ENCODE measurements at regions not wholly inside any gene's neighbourhood (a gene's known extent, or its start where the extent isn't known, plus 50 kb on each side); places are given as distances from the start of the nearest gene placed in this dataset.
"Not testable (repeated sequence)": the region's sequence is repeated elsewhere in the genome, so short reads cannot be mapped to it uniquely, and the experiment has no call there.

DNA sequence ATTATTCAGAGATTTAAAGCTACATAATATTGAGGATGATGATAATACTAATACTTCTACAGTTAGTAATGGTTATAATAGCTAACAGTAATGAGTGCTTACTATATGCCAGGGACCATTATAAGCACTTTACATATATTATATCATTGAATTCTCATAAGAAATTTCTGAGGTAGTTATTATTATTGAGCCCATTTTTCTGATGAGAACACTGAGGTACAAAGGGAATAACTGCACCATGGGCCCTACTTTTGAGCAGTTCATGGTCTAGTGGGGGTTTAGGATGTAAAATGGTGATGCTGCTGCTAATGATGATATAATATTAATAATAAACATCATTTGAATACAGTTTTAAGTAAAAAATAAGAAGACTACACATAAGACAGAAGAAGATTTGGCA is 64.2 kb upstream of the SPDL1 start:
- Histone ChIP-seq H3K9me3 (replicated peaks) (peaks cover 25% of the 10 kb centered on the region), H3K27ac (replicated peaks) (no peak overlapping the region), H3K36me3 (no peaks in the 10 kb centered on the region), H3K4me3 (no peak overlapping the region), H3K27me3 (ENCODE audit: low read depth) (no peaks in the 10 kb centered on the region), H3K4me1 (peaks cover 10% of the 10 kb centered on the region)
- TF ChIP-seq, protein P1, sequence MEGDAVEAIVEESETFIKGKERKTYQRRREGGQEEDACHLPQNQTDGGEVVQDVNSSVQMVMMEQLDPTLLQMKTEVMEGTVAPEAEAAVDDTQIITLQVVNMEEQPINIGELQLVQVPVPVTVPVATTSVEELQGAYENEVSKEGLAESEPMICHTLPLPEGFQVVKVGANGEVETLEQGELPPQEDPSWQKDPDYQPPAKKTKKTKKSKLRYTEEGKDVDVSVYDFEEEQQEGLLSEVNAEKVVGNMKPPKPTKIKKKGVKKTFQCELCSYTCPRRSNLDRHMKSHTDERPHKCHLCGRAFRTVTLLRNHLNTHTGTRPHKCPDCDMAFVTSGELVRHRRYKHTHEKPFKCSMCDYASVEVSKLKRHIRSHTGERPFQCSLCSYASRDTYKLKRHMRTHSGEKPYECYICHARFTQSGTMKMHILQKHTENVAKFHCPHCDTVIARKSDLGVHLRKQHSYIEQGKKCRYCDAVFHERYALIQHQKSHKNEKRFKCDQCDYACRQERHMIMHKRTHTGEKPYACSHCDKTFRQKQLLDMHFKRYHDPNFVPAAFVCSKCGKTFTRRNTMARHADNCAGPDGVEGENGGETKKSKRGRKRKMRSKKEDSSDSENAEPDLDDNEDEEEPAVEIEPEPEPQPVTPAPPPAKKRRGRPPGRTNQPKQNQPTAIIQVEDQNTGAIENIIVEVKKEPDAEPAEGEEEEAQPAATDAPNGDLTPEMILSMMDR (IDR thresholded peaks at IDR 0.05; ENCODE audit: borderline replicate concordance), result no peak
- intact Hi-C loops (cut with micrococcal nuclease), result no loop called here
- DNase-seq, result no peak

DNA sequence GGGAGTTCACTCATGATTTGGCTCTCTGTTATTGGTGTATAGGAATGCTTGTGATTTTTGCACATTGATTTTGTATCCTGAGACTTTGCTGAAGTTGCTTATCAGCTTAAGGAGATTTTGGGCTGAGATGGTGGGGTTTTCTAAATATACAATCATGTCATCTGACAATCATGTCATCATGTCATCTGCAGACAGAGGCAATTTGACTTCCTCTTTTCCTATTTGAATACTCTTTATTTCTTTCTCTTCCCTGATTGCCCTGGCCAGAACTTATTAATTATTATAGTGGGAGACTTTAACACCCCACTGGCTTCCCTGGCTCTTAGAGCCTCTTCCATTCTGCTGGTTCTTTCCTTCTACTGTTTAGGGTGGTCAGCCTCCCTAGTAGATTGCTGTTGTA is 64.8 kb upstream of the SPDL1 start:
- H3K4me1 ChIP-seq; H3K4me3 ChIP-seq; intact Hi-C loops (cut with micrococcal nuclease); DNase-seq; H3K27ac ChIP-seq (replicated peaks); H3K27me3 ChIP-seq (ENCODE audit: low read depth); H3K36me3 ChIP-seq: not testable (repeated sequence)
- H3K9me3 ChIP-seq (replicated peaks), result peaks cover 25% of the 10 kb centered on the region

DNA sequence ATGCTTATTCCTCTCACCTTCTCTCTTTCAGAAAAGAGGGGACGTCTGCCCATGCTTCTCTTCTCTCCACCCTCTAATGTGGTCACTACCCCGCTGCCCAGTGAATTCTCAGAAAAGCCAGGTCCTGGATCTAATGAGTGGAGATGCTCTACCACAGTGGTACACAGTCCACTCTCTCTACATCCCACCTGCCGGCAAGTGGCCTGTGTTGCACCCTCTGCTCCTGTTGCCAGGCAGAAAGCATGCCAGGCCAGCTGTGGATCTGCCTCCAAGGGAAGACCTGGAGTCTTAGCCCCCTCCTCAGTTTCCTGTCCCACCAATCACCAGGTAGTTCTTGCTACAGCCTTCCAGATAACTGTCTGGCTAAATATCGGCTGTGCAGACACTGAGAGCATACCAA is 71.2 kb upstream of the SPDL1 start:
- DNase-seq, result no peak

DNA sequence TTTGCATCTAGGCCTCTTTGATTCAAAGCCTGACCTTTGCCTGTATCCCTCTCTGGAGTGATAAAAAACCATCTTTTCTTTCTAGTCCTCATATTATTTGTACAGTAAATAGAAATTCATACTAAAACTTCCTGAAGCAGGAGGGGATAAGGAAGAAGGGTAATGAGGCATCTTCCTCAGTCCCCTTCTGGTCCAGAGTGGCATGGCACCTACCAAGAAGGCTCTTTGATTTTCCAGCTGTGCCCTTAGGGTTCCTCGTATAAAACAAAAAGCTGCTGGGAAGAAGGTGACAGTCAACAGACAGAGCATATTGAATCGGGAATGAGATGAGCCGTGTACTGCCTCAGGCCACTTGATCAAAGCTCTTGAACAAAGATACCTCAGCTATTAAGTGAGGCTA is 71.9 kb upstream of the SPDL1 start:
- DNase-seq, result no peak
- TF ChIP-seq, protein P1 (IDR thresholded peaks at IDR 0.05; ENCODE audit: borderline replicate concordance), result no peak
- Histone ChIP-seq H3K9me3 (replicated peaks) (peaks cover 2% of the 10 kb centered on the region), H3K27me3 (ENCODE audit: low read depth) (no peaks in the 10 kb centered on the region), H3K4me3 (no peak overlapping the region), H3K4me1 (no peaks in the 10 kb centered on the region), H3K27ac (replicated peaks) (no peak overlapping the region), H3K36me3 (no peaks in the 10 kb centered on the region)
- intact Hi-C loops (cut with micrococcal nuclease), result no loop called here

More for the DNA sequence above, 71.2 kb upstream of the SPDL1 start:
- no peaks in the 10 kb centered on the region for H3K36me3 ChIP-seq
- intact Hi-C loops (cut with micrococcal nuclease), result no loop called here
- H3K9me3 ChIP-seq (replicated peaks), result peaks cover 7% of the 10 kb centered on the region
- TF ChIP-seq, protein P1 (IDR thresholded peaks at IDR 0.05; ENCODE audit: borderline replicate concordance), result no peak
- H3K27me3 ChIP-seq (ENCODE audit: low read depth), result no peaks in the 10 kb centered on the region
- H3K4me1 ChIP-seq, result no peaks in the 10 kb centered on the region
- no peak overlapping the region for H3K4me3 ChIP-seq
- no peak overlapping the region for H3K27ac ChIP-seq (replicated peaks)

DNA sequence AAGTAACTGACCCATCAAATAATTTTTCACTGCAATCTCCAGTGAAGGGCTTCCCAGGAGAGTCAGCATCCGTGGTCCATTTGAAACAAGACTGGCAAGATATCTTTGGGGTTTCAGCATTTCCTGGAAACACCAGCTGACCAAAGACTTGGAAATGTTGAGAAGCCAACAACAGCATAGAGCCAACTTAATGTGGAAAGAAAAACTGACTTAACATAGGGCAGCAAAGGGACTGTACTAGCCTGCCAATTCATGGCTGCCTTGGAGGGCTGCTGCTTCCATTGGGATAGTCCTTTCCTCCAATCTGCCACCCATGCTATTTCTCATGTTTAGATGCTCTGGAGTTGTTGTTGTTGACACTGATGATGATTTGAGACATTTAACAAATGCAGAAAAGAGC is 76.5 kb upstream of the SPDL1 start:
- Histone ChIP-seq H3K4me1 (no peaks in the 10 kb centered on the region), H3K27me3 (ENCODE audit: low read depth) (peaks cover 4% of the 10 kb centered on the region), H3K9me3 (replicated peaks) (no peaks in the 10 kb centered on the region), H3K36me3 (no peaks in the 10 kb centered on the region), H3K4me3 (no peak overlapping the region), H3K27ac (replicated peaks) (no peak overlapping the region)
- intact Hi-C loops (cut with micrococcal nuclease), result no loop called here
- no peak for DNase-seq
- TF ChIP-seq, protein P1 (IDR thresholded peaks at IDR 0.05; ENCODE audit: borderline replicate concordance), result no peak

DNA sequence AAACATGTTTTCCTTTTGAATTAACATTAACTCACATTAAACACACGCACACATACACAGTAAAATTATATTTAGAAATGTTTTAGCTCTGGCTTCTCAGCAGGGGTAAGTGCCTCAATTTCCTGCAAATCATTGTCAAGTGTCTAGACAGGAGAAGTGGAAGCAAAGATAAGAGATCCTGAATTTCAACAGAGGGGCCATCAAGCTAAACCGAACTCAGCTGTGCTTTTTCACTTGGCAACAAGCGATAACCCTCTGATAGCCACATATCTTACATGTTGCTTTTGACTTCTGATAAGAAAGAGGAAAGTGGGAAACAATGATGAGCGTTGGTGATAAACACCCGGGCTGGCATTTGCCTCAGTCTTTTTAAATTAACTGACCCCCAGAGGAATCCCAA is 79.7 kb upstream of the SPDL1 start:
- no peak for DNase-seq
- no peaks in the 10 kb centered on the region for H3K36me3 ChIP-seq
- no peaks in the 10 kb centered on the region for H3K9me3 ChIP-seq (replicated peaks)
- no peak overlapping the region for H3K27ac ChIP-seq (replicated peaks)
- intact Hi-C loops (cut with micrococcal nuclease), result no loop called here
- no peaks in the 10 kb centered on the region for H3K4me1 ChIP-seq
- H3K4me3 ChIP-seq, result no peak overlapping the region
- TF ChIP-seq, protein P1 (IDR thresholded peaks at IDR 0.05; ENCODE audit: borderline replicate concordance), result no peak
- peaks cover 4% of the 10 kb centered on the region for H3K27me3 ChIP-seq (ENCODE audit: low read depth)
